ENCODE measurements at regions not wholly inside any gene's neighbourhood (a gene's known extent, or its start where the extent isn't known, plus 50 kb on each side); places are given as distances from the start of the nearest gene placed in this dataset. TPM values are rescaled to one million over a fixed set of nuclear protein-coding genes. Genes with fewer than 3 reads are reported as not detected.

DNA sequence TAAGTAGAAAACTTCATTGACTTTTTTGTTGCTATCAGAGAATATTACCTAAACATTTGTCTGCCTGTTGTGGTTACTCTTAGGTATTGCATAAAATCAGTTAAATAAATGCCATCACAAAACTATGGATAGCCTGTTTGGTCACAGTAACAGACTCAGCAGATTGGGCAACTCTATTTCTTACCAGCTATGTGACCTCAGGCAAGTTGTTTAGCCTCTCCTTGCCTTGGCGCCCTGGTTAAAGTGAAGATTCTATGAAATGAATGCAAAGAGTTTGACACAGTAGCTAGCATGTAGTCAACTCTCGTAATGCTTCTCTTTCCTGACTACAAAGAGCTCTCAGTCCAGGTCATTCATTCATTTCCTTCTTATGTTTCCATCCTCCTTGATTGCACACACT is 82.5 kb upstream of the ID4 start:
- no peak for DNase-seq (ENCODE audit: low read depth in 2 of 3, low spot score in 2 of 3)

DNA sequence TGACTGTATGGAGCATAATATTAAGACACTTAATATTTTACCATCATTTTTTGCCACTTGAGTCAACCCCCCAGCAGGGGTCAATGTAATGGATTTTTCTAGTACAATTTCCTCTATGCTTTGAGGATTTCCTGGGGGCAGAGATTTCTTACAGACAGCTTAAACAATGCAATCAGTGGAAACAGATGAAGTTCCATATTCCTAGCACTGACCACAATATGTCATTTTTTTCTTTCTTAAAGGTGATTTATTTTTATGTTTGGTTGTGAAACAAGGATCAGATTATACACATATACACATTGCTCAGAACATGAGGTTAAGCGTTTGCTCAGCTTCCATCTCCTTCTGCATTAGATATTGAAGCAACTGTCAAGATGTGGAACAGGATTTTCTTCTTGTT is 82.0 kb upstream of the ID4 start:
- DNase-seq (ENCODE audit: low read depth in 2 of 3, low spot score in 2 of 3), result peak in 2 of 3 donors; percentile 16 to 39

DNA sequence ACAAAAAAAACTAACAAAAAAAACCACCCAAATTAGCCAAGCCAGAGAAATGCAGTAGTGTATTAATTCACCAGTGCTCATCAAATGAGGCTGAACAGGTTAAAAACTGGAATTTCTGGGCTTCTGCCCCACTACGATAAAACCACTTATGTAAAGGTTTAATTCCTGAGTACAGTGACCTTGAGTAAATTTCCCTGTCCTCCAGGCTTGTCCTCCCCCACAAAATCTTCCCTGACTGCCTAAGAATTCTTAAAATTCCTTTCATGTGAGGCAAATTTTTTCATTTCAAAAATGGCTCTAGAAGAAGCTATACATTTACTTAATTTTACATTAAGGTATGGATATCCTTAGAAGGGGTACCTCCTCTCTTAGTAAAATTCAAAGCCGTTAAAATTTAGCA is 80.1 kb upstream of the ID4 start:
- DNase-seq (ENCODE audit: low read depth in 2 of 3, low spot score in 2 of 3), result no peak

- no peak for DNase-seq (ENCODE audit: low read depth in 2 of 3, low spot score in 2 of 3)
Measured at GRCh38 chr6:19759117-19759880, 77.9 kb upstream of the ID4 start.

GRCh38 chr6:19761121-19761520 is 76.0 kb upstream of the ID4 start:
- DNase-seq (ENCODE audit: low read depth in 2 of 3, low spot score in 2 of 3), result no peak

DNA sequence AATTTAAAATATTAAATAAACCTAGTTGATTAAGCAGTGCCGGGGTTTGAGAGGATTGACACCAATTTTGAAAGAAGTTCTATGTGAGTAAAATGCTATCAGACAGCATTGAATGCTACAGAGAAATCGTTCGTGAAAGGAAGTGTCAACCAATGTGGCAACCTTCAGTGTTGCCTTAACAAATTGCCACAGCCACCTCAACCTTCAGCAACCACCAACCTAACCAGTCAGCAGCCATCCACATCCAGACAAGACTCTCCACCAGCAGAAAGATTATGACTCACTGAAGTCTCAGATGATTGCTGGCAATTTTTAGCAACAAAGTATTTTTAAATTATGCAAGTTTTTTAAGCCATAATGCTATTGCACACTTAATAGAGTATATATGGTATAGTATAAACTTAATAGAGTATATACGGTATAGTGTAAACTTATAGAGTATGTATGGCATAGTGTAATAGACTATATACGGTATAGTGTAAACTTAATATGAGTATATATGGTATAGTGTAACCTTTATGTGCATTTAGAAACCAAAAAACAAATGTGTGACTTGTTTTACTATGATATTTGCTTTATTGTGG is 65.3 kb upstream of the ID4 start:
- no peak for DNase-seq (ENCODE audit: low read depth in 2 of 3, low spot score in 2 of 3)

GRCh38 chr6:19772891-19773290 is 64.3 kb upstream of the ID4 start:
- DNase-seq (ENCODE audit: low read depth in 2 of 3, low spot score in 2 of 3), result no peak

- DNase-seq (ENCODE audit: low read depth in 2 of 3, low spot score in 2 of 3), result no peak
Measured at GRCh38 chr6:19781269-19781668, 55.9 kb upstream of the ID4 start.

- DNase-seq (ENCODE audit: low read depth in 2 of 3, low spot score in 2 of 3), result no peak
Measured at GRCh38 chr6:19782588-19782987, 54.6 kb upstream of the ID4 start.

Small RNA genes in the stretch of these regions (small RNA-seq; reads per million reads assigned to genes)
- not detected for gene MIR548A1
- gene RNA5SP205, result not detected
- gene RNU6-801P, result not detected

Measured in hematopoietic multipotent progenitor cell (in vitro differentiated cells).